IPS DF 6.9 (cell line): ENCODE measurements at regions not wholly inside any gene's neighbourhood (a gene's known extent, or its start where the extent isn't known, plus 50 kb on each side); places are given as distances from the start of the nearest gene placed in this dataset.

Experiments
- DNase-seq: peaks from one replicate; pipeline ENCODE4 v3.0.0-alpha.2; 2013; ENCODE audit warnings: low read depth, low spot score
- H3K27ac ChIP-seq: one replicate; pipeline ENCODE4 v1.5.1; 2013; ENCODE audit warnings: low read length, control low read depth
- H3K27me3 ChIP-seq: 2 replicates; pipeline ENCODE4 v1.6.1; 2013; ENCODE audit warnings: mild to moderate bottlenecking, low read length; ENCODE audit not compliant: control insufficient read depth, insufficient read depth
- H3K36me3 ChIP-seq: 2 replicates; pipeline ENCODE4 v1.6.1; 2013; ENCODE audit warnings: low read length; ENCODE audit not compliant: control insufficient read depth, insufficient read depth
- H3K4me1 ChIP-seq: 2 replicates; pipeline ENCODE4 v1.6.1; 2013; ENCODE audit warnings: low read length; ENCODE audit not compliant: control insufficient read depth, insufficient read depth
- H3K4me3 ChIP-seq: 2 replicates; pipeline ENCODE4 v1.5.1; 2013; ENCODE audit warnings: mild to moderate bottlenecking, low read length
- H3K9me3 ChIP-seq: 2 replicates; pipeline ENCODE4 v1.6.1; 2013; ENCODE audit warnings: low read length, inconsistent platforms; ENCODE audit not compliant: control insufficient read depth, insufficient read depth
- WGBS: extraction: QIAGEN DNeasy Blood & Tissue Kit; methylation state at CpG from one replicate; pipeline ENCODE4 v1.1.7; 2013; ENCODE audit warnings: mixed read lengths, missing lambda C conversion rate; ENCODE audit not compliant: insufficient read length, insufficient coverage; 5-methylcytosine and 5-hydroxymethylcytosine counted together

- Histone ChIP-seq H3K27ac (no peak overlapping the region), H3K4me3 (no peak overlapping the region), H3K9me3 (no peaks in the 10 kb centered on the region), H3K27me3 (no peaks in the 10 kb centered on the region), H3K4me1 (no peaks in the 10 kb centered on the region), H3K36me3 (no peaks in the 10 kb centered on the region)
- WGBS, result no CpG with 5 or more reads among the region's 4 CpGs
- DNase-seq, result no peak
Observed at GRCh38 chr18:69246027-69246426, 154.7 kb upstream of the DOK6 start.

DNA sequence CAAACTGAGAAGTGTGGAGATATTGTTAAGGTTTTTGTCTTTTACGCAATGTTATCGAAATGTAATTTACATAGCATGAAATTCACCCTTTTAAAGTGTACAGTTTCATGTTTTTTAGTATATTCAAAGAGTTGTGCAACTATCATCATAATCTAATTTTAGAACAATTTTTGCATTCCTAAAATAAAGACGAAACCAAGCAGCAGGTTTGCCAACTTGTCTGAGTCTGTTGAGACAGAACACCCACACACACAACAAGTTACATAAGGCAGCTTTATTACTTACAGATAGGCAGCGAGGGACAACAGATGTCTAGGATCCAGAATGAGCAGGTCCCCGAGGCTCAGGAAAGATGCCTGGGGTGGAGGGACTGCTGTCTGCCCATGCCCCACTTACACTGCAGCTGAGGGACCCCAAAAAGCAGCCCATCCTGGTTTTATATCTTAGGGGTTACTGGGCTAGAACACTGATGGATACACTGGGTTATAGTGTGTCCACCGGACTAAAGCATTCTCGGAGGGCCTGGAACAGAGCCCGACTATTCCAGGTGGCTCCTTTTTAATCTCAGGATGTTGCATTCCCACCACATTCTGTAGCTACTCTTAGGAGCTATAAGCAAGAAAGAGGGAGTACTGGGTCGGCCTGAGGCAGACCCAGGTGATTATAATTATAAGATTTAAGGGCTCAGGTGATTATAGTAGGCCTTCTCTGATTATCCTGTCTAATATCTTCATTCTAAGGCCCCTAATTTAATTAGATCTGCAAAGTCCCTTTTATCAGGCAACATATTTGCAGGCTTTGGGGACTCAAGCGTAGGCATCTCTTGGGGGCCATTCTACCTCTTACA, 150.2 kb upstream of the DOK6 start:
- H3K4me1 ChIP-seq, result no peaks in the 10 kb centered on the region
- H3K36me3 ChIP-seq, result no peaks in the 10 kb centered on the region
- H3K27ac ChIP-seq, result no peak overlapping the region
- no peak overlapping the region for H3K4me3 ChIP-seq
- no peaks in the 10 kb centered on the region for H3K27me3 ChIP-seq
- DNase-seq, result no peak
- WGBS, result no CpG with 5 or more reads among the region's 10 CpGs
- no peaks in the 10 kb centered on the region for H3K9me3 ChIP-seq

- WGBS, result no CpG with 5 or more reads among the region's 7 CpGs
- no peak overlapping the region for H3K4me3 ChIP-seq
- H3K36me3 ChIP-seq, result no peaks in the 10 kb centered on the region
- no peak overlapping the region for H3K27ac ChIP-seq
- H3K4me1 ChIP-seq, result no peaks in the 10 kb centered on the region
- no peaks in the 10 kb centered on the region for H3K27me3 ChIP-seq
- H3K9me3 ChIP-seq, result no peaks in the 10 kb centered on the region
- no peak for DNase-seq
Observed at GRCh38 chr18:69257861-69258458, 142.7 kb upstream of the DOK6 start.

DNA sequence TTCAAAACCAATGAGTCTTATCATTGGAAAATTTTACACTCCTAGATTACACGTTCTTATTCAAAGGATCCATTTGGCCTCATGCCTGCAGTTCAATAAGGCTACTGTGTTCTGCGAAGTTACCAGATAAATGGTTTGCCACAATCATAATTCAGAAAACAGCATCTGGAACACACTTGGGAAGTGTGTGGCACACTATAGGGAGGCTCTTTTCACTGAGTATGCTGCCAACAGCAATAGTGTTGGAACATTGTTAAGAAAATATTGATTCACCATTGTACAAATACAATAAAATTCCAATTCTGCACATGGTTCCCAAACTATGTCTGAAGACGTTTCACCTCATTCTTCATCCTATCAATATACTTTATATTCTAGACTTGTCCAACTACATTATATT, 141.4 kb upstream of the DOK6 start:
- no peak overlapping the region for H3K4me3 ChIP-seq
- no peaks in the 10 kb centered on the region for H3K27me3 ChIP-seq
- H3K9me3 ChIP-seq, result no peaks in the 10 kb centered on the region
- no peaks in the 10 kb centered on the region for H3K4me1 ChIP-seq
- 100% methylated on average over 1 of the region's 3 CpGs for WGBS
- DNase-seq, result no peak
- no peak overlapping the region for H3K27ac ChIP-seq
- H3K36me3 ChIP-seq, result no peaks in the 10 kb centered on the region

GRCh38 chr18:69261406-69261805, 139.3 kb upstream of the DOK6 start:
- no peak for DNase-seq
- H3K27ac ChIP-seq, result no peak overlapping the region
- no peak overlapping the region for H3K4me3 ChIP-seq
- no peaks in the 10 kb centered on the region for H3K27me3 ChIP-seq
- H3K36me3 ChIP-seq, result no peaks in the 10 kb centered on the region
- no peaks in the 10 kb centered on the region for H3K4me1 ChIP-seq
- H3K9me3 ChIP-seq, result no peaks in the 10 kb centered on the region

DNA sequence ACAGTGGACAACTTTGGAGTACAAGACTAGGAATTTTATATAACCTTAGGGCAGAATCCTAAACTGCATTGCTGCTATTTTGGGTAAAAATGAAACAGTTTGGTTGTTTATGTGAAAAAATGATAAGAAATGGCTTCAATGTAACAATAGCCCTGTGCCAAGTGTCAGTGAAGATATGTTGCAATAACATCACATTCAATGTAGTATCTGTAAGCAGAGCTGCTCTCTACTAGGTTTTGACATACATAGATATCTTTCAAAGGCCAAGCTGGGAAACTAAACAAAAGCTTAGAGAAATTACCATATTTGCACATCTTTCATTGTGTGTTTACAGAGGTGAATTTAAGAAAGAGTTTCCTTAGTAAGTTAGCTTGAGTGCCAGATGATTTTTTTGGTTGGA, 135.0 kb upstream of the DOK6 start:
- H3K36me3 ChIP-seq, result no peaks in the 10 kb centered on the region
- H3K9me3 ChIP-seq, result no peaks in the 10 kb centered on the region; the same call in 1 of the 2 replicates
- H3K27ac ChIP-seq, result no peak overlapping the region
- no peak for DNase-seq
- H3K27me3 ChIP-seq, result no peaks in the 10 kb centered on the region
- H3K4me3 ChIP-seq, result no peak overlapping the region
- H3K4me1 ChIP-seq, result no peaks in the 10 kb centered on the region

GRCh38 chr18:69267895-69268294, 132.8 kb upstream of the DOK6 start:
- WGBS, result no CpG with 5 or more reads among the region's 5 CpGs
- no peak for DNase-seq
- H3K9me3 ChIP-seq, result no peaks in the 10 kb centered on the region; the same call in 1 of the 2 replicates

DNA sequence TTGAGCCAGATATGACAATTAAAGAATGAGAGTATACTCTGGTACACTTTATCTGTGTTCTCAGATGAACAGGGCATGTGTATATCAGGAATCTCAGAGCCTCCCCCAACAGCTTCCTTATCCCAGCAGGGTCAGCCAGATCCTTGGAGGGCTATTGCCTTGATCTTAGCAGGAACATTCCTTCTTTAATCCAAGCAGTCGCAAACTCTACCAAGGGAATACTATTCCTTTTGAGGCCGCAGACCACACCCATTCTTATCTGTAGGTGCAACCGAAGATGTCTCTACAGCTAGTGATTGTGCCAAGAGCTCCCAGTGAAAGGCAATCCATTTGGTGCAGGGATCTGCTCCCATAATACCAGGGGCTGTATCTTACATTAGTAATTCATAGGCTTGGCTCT, 118.3 kb upstream of the DOK6 start:
- Histone ChIP-seq H3K4me3 (no peak overlapping the region), H3K4me1 (no peaks in the 10 kb centered on the region), H3K27ac (no peak overlapping the region), H3K27me3 (no peaks in the 10 kb centered on the region), H3K9me3 (no peaks in the 10 kb centered on the region), H3K36me3 (no peaks in the 10 kb centered on the region)
- DNase-seq, result no peak
- no CpG with 5 or more reads among the region's 3 CpGs for WGBS

More at GRCh38 chr18:69267895-69268294, 132.8 kb upstream of the DOK6 start:
- Histone ChIP-seq H3K27ac (no peak overlapping the region), H3K4me3 (no peak overlapping the region), H3K4me1 (no peaks in the 10 kb centered on the region), H3K27me3 (no peaks in the 10 kb centered on the region), H3K36me3 (no peaks in the 10 kb centered on the region)

DNA sequence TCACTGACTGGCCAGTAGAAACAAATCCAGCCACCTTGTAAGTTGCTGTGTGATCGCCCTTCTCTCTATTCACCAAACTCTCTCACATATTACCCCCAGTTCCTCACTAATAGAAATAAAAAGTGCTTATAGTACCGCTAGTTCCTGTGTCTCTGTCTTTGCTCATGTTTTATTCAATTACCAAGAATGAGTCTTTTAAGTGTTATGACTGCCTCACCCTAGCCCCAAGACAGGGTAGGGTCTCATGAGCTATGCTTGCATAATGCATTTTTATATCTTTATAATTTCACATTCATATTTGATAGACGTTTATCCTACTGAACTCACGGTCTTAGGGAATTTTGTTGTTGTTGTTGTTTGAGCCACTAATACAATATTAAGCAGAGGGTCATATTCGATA, 109.6 kb upstream of the DOK6 start:
- H3K27ac ChIP-seq, result no peak overlapping the region
- no peak for DNase-seq
- no peak overlapping the region for H3K4me3 ChIP-seq
- no peaks in the 10 kb centered on the region for H3K4me1 ChIP-seq
- no peaks in the 10 kb centered on the region for H3K9me3 ChIP-seq
- H3K27me3 ChIP-seq, result no peaks in the 10 kb centered on the region
- no CpG with 5 or more reads among the region's 5 CpGs for WGBS
- H3K36me3 ChIP-seq, result no peaks in the 10 kb centered on the region

GRCh38 chr18:69291755-69292154, 108.9 kb upstream of the DOK6 start:
- no peak overlapping the region for H3K27ac ChIP-seq
- H3K4me3 ChIP-seq, result no peak overlapping the region
- no peaks in the 10 kb centered on the region for H3K9me3 ChIP-seq
- H3K4me1 ChIP-seq, result no peaks in the 10 kb centered on the region
- DNase-seq, result no peak
- no CpG with 5 or more reads among the region's 5 CpGs for WGBS
- no peaks in the 10 kb centered on the region for H3K27me3 ChIP-seq
- no peaks in the 10 kb centered on the region for H3K36me3 ChIP-seq

DNA sequence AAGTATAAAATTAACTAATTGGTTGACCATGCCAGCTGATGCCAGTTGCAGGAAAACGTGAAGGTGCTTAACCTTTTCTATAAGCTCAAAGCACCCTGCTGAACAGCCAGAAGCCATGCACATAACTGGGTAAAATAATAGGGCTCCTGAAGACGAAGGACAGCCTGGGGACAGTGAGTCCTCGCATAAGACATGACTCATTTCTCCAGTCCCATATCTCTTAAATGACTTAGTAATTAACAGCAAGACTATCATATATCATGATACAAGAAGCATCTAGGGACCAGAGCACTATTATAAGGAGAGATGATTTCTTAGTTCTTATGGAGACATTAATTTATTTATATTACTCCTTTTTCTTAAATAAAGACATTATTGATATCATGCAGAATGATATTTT, 100.5 kb upstream of the DOK6 start:
- WGBS, result no CpG with 5 or more reads among the region's 3 CpGs
- Histone ChIP-seq H3K4me1 (no peaks in the 10 kb centered on the region), H3K4me3 (no peak overlapping the region), H3K27ac (no peak overlapping the region), H3K9me3 (no peaks in the 10 kb centered on the region), H3K36me3 (no peaks in the 10 kb centered on the region), H3K27me3 (no peaks in the 10 kb centered on the region)
- DNase-seq, result no peak
